Neural progenitor cell (in vitro differentiated cells): ENCODE measurements at regions not wholly inside any gene's neighbourhood (a gene's known extent, or its start where the extent isn't known, plus 50 kb on each side); places are given as distances from the start of the nearest gene placed in this dataset.

Source experiments
- CTCF ChIP-seq: fragments of 200-600 bp; sonication (generic); IDR thresholded peaks from 2 replicates; pipeline ENCODE4 v1.5.1; 2017; ENCODE audit warnings: antibody characterized with exemption, mild to moderate bottlenecking
- EZH2 ChIP-seq: fragments of 200-600 bp; sonication (generic); IDR thresholded peaks from 2 replicates; pipeline ENCODE4 v1.6.1; 2017; ENCODE audit warnings: antibody characterized with exemption, mild to moderate bottlenecking, moderate library complexity
- EZH2phosphoT487 ChIP-seq: fragments of 200-600 bp; sonication (generic); IDR thresholded peaks from 2 replicates; pipeline ENCODE4 v1.6.1; 2017; ENCODE audit warnings: antibody characterized with exemption

- TF ChIP-seq EZH2, result no peak
- no peak for TF ChIP-seq CTCF
- TF ChIP-seq EZH2phosphoT487, result no peak
Observed at GRCh38 chr6:170056278-170056711, 234.6 kb downstream of the DLL1 start.
